ENCODE measurements at regions not wholly inside any gene's neighbourhood (a gene's known extent, or its start where the extent isn't known, plus 50 kb on each side); places are given as distances from the start of the nearest gene placed in this dataset.
"Not testable (repeated sequence)": the region's sequence is repeated elsewhere in the genome, so short reads cannot be mapped to it uniquely, and the experiment has no call there.

DNA sequence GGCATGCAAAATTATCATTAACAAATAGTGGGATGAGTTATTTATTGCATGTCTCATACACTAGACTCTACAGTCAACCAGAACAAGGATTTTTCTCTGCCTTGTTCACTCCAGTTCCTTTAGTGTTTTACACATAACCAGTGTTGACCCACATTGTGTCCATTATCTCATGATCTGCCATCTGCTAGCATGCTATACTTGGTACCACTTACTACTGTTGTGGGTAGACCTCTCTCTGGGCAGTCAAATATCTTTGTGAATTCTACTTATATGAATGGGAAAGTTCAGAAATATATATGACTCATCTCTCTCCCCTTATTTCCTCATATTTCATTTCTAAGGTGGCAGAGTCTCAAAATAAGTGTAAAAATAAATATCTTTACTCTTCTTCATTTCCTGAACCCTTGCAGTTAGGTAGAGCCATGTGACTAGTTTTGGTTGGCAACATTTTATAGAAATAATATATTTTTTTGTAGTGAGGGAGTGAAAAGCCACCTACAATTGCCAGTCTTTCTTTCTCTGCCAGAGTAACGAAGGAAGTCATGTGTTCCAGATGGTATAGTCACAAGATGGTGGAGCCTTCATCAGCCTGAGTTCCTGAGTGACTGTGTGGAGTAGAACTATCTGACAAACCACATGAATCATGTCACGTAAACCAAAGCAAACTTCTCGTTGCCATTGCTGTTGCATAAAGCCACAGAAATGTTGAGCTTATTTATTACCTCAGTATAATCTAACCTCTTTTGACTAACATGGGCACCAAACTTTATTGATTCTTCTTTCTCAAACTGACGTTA is 704.0 kb downstream of the RNF144A start:
- Histone ChIP-seq H3K4me1 (ENCODE audit: control insufficient read depth in 2 of 2, insufficient read depth in 2 of 2, low read length in 2 of 2) (no peaks in the 10 kb centered on the region), H3K9me3 (ENCODE audit: control insufficient read depth in 2 of 2, insufficient read depth in 1 of 2, low read length in 1 of 2) (no peaks in the 10 kb centered on the region), H3K27me3 (ENCODE audit: control insufficient read depth in 2 of 2, insufficient read depth in 1 of 2, low read length in 1 of 2) (no peaks in the 10 kb centered on the region), H3K36me3 (ENCODE audit: control insufficient read depth in 2 of 2, insufficient read depth in 2 of 2, low read length in 1 of 2) (no peaks in the 10 kb centered on the region), H3K4me3 (ENCODE audit: low read length in 2 of 2) (no peak overlapping the region), H3K27ac (ENCODE audit: low read depth in 1 of 2, low read length in 1 of 2) (no peak overlapping the region)
- 77% methylated on average over 4 of the region's 4 CpGs for WGBS
- no peak for DNase-seq (ENCODE audit: low read depth in 6 of 9, low spot score in 9 of 9)

DNA sequence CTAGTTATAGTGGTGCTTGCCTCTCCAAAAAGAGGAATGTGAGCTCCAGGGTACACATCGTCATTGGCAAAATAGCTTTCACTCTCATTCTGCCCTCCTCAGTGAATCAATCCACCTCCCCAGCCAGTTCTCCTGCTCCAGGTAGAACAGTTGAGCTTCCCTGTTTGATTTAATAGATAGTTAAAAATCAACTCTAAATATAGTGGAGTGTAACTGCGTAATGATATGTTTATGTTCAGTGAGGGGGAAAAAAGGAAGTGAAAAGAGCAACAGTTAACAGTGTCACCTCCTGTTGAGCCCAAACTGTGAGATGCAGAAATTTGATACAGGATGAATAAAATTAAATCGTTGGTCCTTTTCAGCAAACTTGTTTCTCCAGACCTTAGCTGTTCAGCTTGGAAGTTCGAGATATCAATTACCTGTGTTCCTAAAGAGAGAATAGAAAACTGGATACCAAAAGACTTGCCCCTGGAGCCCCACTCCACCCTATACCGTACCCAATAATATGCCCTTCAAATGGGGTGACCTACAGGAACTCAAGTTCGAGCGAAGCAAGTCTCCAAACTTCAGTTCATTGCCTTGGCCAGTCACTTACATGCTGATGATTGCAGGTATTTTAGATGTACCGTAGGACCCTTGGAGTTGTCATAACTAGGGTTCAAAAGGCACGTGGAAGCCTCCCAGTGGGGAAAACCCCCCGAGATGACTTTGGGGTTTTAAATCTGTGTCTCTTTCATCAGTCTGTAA is 708.4 kb downstream of the RNF144A start:
- DNase-seq (ENCODE audit: low read depth in 6 of 9, low spot score in 9 of 9), result no peak
- 69% methylated on average over 10 of the region's 10 CpGs for WGBS
- H3K9me3 ChIP-seq (ENCODE audit: control insufficient read depth in 2 of 2, insufficient read depth in 1 of 2, low read length in 1 of 2), result no peaks in the 10 kb centered on the region

DNA sequence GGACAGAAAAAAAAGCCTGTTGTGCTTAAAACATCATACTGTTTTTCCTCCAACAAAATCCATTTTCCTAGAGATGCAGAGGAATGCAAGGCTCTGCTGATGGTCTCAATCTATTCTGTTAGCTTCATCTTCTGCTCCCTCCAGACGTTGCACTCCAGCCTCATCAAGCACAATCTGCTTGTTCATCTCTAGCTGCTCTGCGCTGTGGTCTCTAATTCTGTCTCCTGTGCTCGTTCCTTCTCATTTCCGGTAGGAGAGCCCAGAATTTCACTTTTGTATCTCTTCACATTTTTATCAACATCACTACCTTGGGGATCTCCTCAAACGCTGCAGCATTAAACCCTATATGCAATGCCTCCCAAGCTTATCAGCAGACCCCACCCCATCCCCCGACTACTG is 708.9 kb downstream of the RNF144A start:
- H3K9me3 ChIP-seq (ENCODE audit: control insufficient read depth in 2 of 2, insufficient read depth in 1 of 2, low read length in 1 of 2), result no peaks in the 10 kb centered on the region
- H3K27ac ChIP-seq (ENCODE audit: low read depth in 1 of 2, low read length in 1 of 2), result no peak overlapping the region
- 92% methylated on average over 6 of the region's 6 CpGs for WGBS
- no peaks in the 10 kb centered on the region for H3K4me1 ChIP-seq (ENCODE audit: control insufficient read depth in 2 of 2, insufficient read depth in 2 of 2, low read length in 2 of 2)
- no peak for DNase-seq (ENCODE audit: low read depth in 6 of 9, low spot score in 9 of 9)
- no peaks in the 10 kb centered on the region for H3K27me3 ChIP-seq (ENCODE audit: control insufficient read depth in 2 of 2, insufficient read depth in 1 of 2, low read length in 1 of 2)
- H3K4me3 ChIP-seq (ENCODE audit: low read length in 2 of 2), result no peak overlapping the region
- no peaks in the 10 kb centered on the region for H3K36me3 ChIP-seq (ENCODE audit: control insufficient read depth in 2 of 2, insufficient read depth in 2 of 2, low read length in 1 of 2)

More for the DNA sequence above, 708.4 kb downstream of the RNF144A start:
- no peak overlapping the region for H3K4me3 ChIP-seq (ENCODE audit: low read length in 2 of 2)
- no peaks in the 10 kb centered on the region for H3K4me1 ChIP-seq (ENCODE audit: control insufficient read depth in 2 of 2, insufficient read depth in 2 of 2, low read length in 2 of 2)
- no peaks in the 10 kb centered on the region for H3K27me3 ChIP-seq (ENCODE audit: control insufficient read depth in 2 of 2, insufficient read depth in 1 of 2, low read length in 1 of 2)
- no peak overlapping the region for H3K27ac ChIP-seq (ENCODE audit: low read depth in 1 of 2, low read length in 1 of 2)
- no peaks in the 10 kb centered on the region for H3K36me3 ChIP-seq (ENCODE audit: control insufficient read depth in 2 of 2, insufficient read depth in 2 of 2, low read length in 1 of 2)

DNA sequence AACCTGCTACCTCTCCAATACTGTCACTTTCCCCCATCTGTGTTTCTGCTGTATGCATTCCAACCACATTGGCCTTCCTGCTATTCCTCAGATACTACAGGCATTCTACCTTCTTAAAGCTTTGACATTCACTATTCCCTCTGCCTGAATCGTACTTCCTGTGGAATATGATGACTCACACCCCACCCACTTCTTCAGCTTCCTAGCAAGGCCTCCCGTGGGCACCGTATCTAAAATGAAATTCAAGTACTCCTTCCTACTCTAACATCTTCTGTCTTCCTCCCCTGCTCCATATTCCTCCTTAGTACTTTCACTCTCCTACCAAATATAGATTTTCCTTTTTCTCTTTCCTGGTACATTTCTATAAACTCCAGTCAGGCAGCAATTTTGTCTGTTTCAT is 710.4 kb downstream of the RNF144A start:
- DNase-seq (ENCODE audit: low read depth in 6 of 9, low spot score in 9 of 9), result no peak
- 77% methylated on average over 3 of the region's 3 CpGs for WGBS
- H3K27me3 ChIP-seq (ENCODE audit: control insufficient read depth in 2 of 2, insufficient read depth in 1 of 2, low read length in 1 of 2), result no peaks in the 10 kb centered on the region
- H3K36me3 ChIP-seq (ENCODE audit: control insufficient read depth in 2 of 2, insufficient read depth in 2 of 2, low read length in 1 of 2), result no peaks in the 10 kb centered on the region
- no peak overlapping the region for H3K4me3 ChIP-seq (ENCODE audit: low read length in 2 of 2)
- no peak overlapping the region for H3K27ac ChIP-seq (ENCODE audit: low read depth in 1 of 2, low read length in 1 of 2)
- H3K4me1 ChIP-seq (ENCODE audit: control insufficient read depth in 2 of 2, insufficient read depth in 2 of 2, low read length in 2 of 2), result no peaks in the 10 kb centered on the region
- H3K9me3 ChIP-seq (ENCODE audit: control insufficient read depth in 2 of 2, insufficient read depth in 1 of 2, low read length in 1 of 2), result no peaks in the 10 kb centered on the region

DNA sequence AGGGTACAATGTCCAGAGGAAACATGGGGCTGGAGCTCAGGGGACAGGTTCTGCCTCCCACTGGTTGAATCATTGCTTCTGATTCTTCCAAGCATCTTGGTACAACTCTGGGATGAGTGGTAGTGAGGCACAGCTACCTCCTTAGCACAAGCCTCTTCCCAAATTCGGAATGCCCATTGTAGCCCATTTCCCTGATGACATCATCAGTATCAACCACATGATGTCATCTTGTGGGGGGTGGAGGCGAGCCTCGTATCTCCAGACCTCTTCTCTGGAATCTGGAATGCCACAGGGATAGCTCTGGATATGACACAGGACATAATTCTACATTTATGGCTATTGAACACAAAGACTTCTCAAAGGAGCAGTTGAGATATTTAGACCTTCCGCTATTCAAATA is 715.2 kb downstream of the RNF144A start:
- DNase-seq (ENCODE audit: low read depth in 6 of 9, low spot score in 9 of 9), result no peak
- Histone ChIP-seq H3K9me3 (ENCODE audit: control insufficient read depth in 2 of 2, insufficient read depth in 1 of 2, low read length in 1 of 2) (no peaks in the 10 kb centered on the region), H3K4me1 (ENCODE audit: control insufficient read depth in 2 of 2, insufficient read depth in 2 of 2, low read length in 2 of 2) (peaks cover 6 to 20% of the 10 kb centered on the region in 2 donors), H3K36me3 (ENCODE audit: control insufficient read depth in 2 of 2, insufficient read depth in 2 of 2, low read length in 1 of 2) (no peaks in the 10 kb centered on the region), H3K27me3 (ENCODE audit: control insufficient read depth in 2 of 2, insufficient read depth in 1 of 2, low read length in 1 of 2) (no peaks in the 10 kb centered on the region), H3K27ac (ENCODE audit: low read depth in 1 of 2, low read length in 1 of 2) (no peak overlapping the region), H3K4me3 (ENCODE audit: low read length in 2 of 2) (no peak overlapping the region)
- WGBS, result 97% methylated on average over 4 of the region's 4 CpGs

DNA sequence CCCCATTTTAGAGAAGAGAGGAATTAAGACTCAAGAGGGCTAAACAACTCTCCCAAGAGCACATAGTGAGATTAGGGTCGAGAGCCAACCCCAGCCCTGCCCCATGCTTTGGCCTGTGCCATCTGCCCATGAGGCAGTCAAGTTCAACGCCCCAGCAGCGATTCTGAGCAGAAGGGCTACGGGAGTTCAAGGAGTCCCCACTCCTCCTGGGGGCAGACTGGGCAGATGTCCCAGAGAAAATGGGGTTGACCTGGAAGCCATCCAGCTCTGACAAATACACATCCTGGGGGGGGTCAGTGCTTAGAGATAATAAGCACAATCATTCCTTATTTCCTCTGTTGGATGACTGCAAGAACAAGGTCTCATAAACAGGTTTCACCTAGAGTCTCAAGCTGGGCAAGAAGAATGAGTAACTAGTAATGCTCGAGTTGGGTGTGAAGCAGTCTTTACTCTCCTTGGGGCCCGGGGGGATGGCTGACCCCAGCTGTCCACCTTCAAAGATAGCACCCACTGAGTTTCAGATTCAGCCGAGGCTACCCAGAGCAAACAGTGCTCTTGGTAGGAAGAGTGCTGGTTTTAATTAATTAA is 716.4 kb downstream of the RNF144A start:
- no peak for DNase-seq (ENCODE audit: low read depth in 6 of 9, low spot score in 9 of 9)
- Histone ChIP-seq H3K9me3 (ENCODE audit: control insufficient read depth in 2 of 2, insufficient read depth in 1 of 2, low read length in 1 of 2) (no peaks in the 10 kb centered on the region), H3K36me3 (ENCODE audit: control insufficient read depth in 2 of 2, insufficient read depth in 2 of 2, low read length in 1 of 2) (no peaks in the 10 kb centered on the region), H3K4me3 (ENCODE audit: low read length in 2 of 2) (no peak overlapping the region), H3K27me3 (ENCODE audit: control insufficient read depth in 2 of 2, insufficient read depth in 1 of 2, low read length in 1 of 2) (no peaks in the 10 kb centered on the region), H3K27ac (ENCODE audit: low read depth in 1 of 2, low read length in 1 of 2) (no peak overlapping the region), H3K4me1 (ENCODE audit: control insufficient read depth in 2 of 2, insufficient read depth in 2 of 2, low read length in 2 of 2) (peaks cover 6 to 20% of the 10 kb centered on the region in 2 donors)
- WGBS, result 94% methylated on average over 7 of the region's 7 CpGs

DNA sequence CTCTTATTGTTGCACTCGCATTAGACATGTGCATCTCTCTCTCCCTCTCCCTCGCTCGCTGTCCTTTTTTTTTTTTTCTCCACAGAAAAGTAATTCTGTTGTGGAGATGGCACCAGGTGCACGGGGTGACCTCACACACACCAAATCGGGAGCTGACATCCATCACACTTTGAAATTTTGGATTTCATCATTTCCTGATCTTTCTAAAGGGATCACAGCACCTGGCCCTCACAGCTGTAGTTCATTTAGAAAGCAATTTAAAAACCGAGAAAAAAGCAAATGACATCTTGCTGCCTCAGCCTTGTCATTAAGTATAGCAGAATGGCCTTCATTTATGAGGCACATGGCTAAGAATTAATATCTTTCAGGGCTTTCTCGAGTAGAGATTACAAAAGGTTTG is 717.2 kb downstream of the RNF144A start:
- H3K9me3 ChIP-seq (ENCODE audit: control insufficient read depth in 2 of 2, insufficient read depth in 1 of 2, low read length in 1 of 2), result no peaks in the 10 kb centered on the region
- no peaks in the 10 kb centered on the region for H3K27me3 ChIP-seq (ENCODE audit: control insufficient read depth in 2 of 2, insufficient read depth in 1 of 2, low read length in 1 of 2)
- peaks cover 6 to 20% of the 10 kb centered on the region in 2 donors for H3K4me1 ChIP-seq (ENCODE audit: control insufficient read depth in 2 of 2, insufficient read depth in 2 of 2, low read length in 2 of 2)
- peak in 7 of 9 donors; percentile 12 to 59 (median 19) for DNase-seq (ENCODE audit: low read depth in 6 of 9, low spot score in 9 of 9)
- no peaks in the 10 kb centered on the region for H3K36me3 ChIP-seq (ENCODE audit: control insufficient read depth in 2 of 2, insufficient read depth in 2 of 2, low read length in 1 of 2)
- no peak overlapping the region for H3K4me3 ChIP-seq (ENCODE audit: low read length in 2 of 2)
- WGBS, result 35% methylated on average over 7 of the region's 7 CpGs
- peak overlapping the region; percentile 8 to 33 for H3K27ac ChIP-seq (ENCODE audit: low read depth in 1 of 2, low read length in 1 of 2)

DNA sequence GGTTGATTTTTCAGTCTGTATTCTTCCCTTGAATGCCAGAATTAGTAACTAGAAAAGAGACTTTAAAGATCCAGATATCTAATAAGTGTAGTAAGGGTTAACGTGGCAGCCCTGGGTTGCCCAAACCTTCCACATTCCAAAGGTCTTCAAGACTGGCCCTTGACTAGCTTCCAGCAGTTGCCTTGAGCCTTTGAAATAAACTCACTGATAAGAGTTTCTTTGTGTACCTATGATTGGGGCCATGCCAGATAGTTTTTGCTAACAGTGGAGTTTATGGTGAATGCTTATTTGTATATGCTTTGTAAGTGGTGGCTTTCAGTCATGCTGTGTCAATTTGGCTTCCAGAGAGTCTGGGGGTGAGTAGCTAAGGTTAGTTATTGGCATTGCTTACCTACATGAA is 722.3 kb downstream of the RNF144A start:
- 97% methylated on average over 1 of the region's 1 CpG for WGBS
- H3K36me3 ChIP-seq (ENCODE audit: control insufficient read depth in 2 of 2, insufficient read depth in 2 of 2, low read length in 1 of 2), result no peaks in the 10 kb centered on the region
- DNase-seq (ENCODE audit: low read depth in 6 of 9, low spot score in 9 of 9), result no peak

DNA sequence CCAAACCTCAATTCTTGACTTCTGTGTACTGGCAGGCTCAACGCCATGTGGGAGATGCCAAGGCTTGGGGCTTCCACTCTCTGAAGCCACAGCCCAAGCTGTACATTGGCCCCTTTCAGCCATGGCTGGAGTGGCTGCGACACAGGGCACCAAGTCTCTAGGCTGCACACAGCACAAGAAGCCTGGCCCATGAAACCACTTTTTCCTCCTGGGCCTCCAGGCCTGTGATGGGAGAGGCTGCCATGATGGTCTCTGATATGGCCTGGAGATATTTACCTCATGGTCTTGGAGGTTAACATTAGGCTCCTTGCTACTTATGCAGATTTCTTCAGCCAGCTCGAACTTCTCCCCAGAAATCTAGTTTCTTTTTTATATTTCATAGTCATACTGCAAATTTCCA is 724.1 kb downstream of the RNF144A start:
- H3K27me3 ChIP-seq (ENCODE audit: control insufficient read depth in 2 of 2, insufficient read depth in 1 of 2, low read length in 1 of 2); H3K36me3 ChIP-seq (ENCODE audit: control insufficient read depth in 2 of 2, insufficient read depth in 2 of 2, low read length in 1 of 2); DNase-seq (ENCODE audit: low read depth in 6 of 9, low spot score in 9 of 9); H3K4me1 ChIP-seq (ENCODE audit: control insufficient read depth in 2 of 2, insufficient read depth in 2 of 2, low read length in 2 of 2); H3K4me3 ChIP-seq (ENCODE audit: low read length in 2 of 2); H3K9me3 ChIP-seq (ENCODE audit: control insufficient read depth in 2 of 2, insufficient read depth in 1 of 2, low read length in 1 of 2); H3K27ac ChIP-seq (ENCODE audit: low read depth in 1 of 2, low read length in 1 of 2): not testable (repeated sequence)
- WGBS, result 95% methylated on average over 3 of the region's 3 CpGs

More for the DNA sequence above, 722.3 kb downstream of the RNF144A start:
- Histone ChIP-seq H3K4me1 (ENCODE audit: control insufficient read depth in 2 of 2, insufficient read depth in 2 of 2, low read length in 2 of 2) (peaks cover 4 to 10% of the 10 kb centered on the region in 2 donors), H3K4me3 (ENCODE audit: low read length in 2 of 2) (no peak overlapping the region), H3K27ac (ENCODE audit: low read depth in 1 of 2, low read length in 1 of 2) (no peak overlapping the region), H3K9me3 (ENCODE audit: control insufficient read depth in 2 of 2, insufficient read depth in 1 of 2, low read length in 1 of 2) (peaks cover 0 to 8% of the 10 kb centered on the region in 2 donors), H3K27me3 (ENCODE audit: control insufficient read depth in 2 of 2, insufficient read depth in 1 of 2, low read length in 1 of 2) (no peaks in the 10 kb centered on the region)
